Uterus (tissue), 3 donors: ENCODE measurements at regions not wholly inside any gene's neighbourhood (a gene's known extent, or its start where the extent isn't known, plus 50 kb on each side); places are given as distances from the start of the nearest gene placed in this dataset.

Experiments
- DNase-seq, 2 donors: peaks; one replicate each; pipeline ENCODE4 v3.0.0-alpha.2; 2019 to 2020
- H3K27ac ChIP-seq, 2 donors: fragments of 200-600 bp; sonication (generic); 1 replicate in 1 of 2; 2 replicates in 1 of 2; pipeline ENCODE4 v1.5.1; 2016 to 2018
- H3K27me3 ChIP-seq, 2 donors: fragments of 200-600 bp; sonication (generic); one replicate each; pipeline ENCODE4 v1.5.1; 2018 to 2019; ENCODE audit warnings: control low read depth in 1 of 2
- H3K36me3 ChIP-seq, 2 donors: fragments of 200-600 bp; sonication (generic); one replicate each; pipeline ENCODE4 v1.5.1; 2019; ENCODE audit warnings: control low read depth in 1 of 2
- H3K4me1 ChIP-seq, 2 donors: fragments of 200-600 bp; sonication (generic); one replicate each; pipeline ENCODE4 v1.5.1; 2018 to 2019; ENCODE audit warnings: control low read depth in 1 of 2
- H3K4me3 ChIP-seq, 2 donors: fragments of 200-600 bp; sonication (generic); 1 replicate in 1 of 2; 2 replicates in 1 of 2; pipeline ENCODE4 v1.5.1; 2018 to 2019; ENCODE audit warnings: mild to moderate bottlenecking in 1 of 2
- H3K9me3 ChIP-seq, 2 donors: fragments of 200-600 bp; sonication (generic); one replicate each; pipeline ENCODE4 v1.5.1; 2019; ENCODE audit warnings: control low read depth in 1 of 2
- POLR2A ChIP-seq, 2 donors: fragments of 450-650 bp; IDR thresholded peaks; one replicate each; pipeline ENCODE4 v1.6.1; 2016; ENCODE audit warnings: antibody characterized with exemption in 2 of 2, mild to moderate bottlenecking in 1 of 2, moderate library complexity in 1 of 2
- intact Hi-C: fragments of 100-400 bp; cut with DNase I; formaldehyde crosslinking; loops from one replicate; pipeline ENCODE4 v1.15.1; 2023; ENCODE audit warnings: low total_unique reads
- TF ChIP-seq, protein P1 (sequence below), 4 experiments: fragments of 200-600 bp in 2 of 4; fragments of 450-650 bp in 2 of 4; sonication (generic) in 2 of 4; IDR thresholded peaks; one replicate each; pipeline ENCODE4 v1.5.1; 2016 to 2019; ENCODE audit warnings: antibody characterized with exemption in 4 of 4, mild to moderate bottlenecking in 2 of 4, moderate library complexity in 1 of 4
- donor health status: DM: yes; HTN: yes; CAD: no.

DNA sequence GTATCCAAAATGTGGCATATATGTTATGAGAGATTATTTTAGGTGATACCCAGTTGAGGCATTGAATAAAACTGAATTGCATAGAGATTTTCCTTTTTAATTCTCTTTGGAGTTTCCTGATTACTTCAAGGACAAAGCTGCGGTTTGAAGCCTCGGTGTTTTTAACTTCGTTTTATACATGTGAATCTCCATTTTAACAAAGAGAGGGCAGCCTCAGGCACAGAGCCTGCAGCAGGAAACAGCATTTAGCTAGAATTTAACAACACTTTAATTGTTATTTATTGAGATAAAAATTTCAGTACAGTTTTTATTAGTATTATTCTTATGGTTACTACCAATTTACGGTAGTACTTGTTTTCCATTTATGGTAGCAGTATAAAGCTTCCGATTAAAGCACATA is 114.0 kb downstream of the KIF4B start:
- TF ChIP-seq, protein P1, sequence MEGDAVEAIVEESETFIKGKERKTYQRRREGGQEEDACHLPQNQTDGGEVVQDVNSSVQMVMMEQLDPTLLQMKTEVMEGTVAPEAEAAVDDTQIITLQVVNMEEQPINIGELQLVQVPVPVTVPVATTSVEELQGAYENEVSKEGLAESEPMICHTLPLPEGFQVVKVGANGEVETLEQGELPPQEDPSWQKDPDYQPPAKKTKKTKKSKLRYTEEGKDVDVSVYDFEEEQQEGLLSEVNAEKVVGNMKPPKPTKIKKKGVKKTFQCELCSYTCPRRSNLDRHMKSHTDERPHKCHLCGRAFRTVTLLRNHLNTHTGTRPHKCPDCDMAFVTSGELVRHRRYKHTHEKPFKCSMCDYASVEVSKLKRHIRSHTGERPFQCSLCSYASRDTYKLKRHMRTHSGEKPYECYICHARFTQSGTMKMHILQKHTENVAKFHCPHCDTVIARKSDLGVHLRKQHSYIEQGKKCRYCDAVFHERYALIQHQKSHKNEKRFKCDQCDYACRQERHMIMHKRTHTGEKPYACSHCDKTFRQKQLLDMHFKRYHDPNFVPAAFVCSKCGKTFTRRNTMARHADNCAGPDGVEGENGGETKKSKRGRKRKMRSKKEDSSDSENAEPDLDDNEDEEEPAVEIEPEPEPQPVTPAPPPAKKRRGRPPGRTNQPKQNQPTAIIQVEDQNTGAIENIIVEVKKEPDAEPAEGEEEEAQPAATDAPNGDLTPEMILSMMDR (IDR thresholded peaks at IDR 0.05): no peak
- no peak for TF ChIP-seq POLR2A (IDR thresholded peaks at IDR 0.05)
- Histone ChIP-seq H3K9me3 (no peaks in the 10 kb centered on the region), H3K27me3 (no peaks in the 10 kb centered on the region), H3K4me1 (no peaks in the 10 kb centered on the region), H3K4me3 (no peak overlapping the region), H3K36me3 (no peaks in the 10 kb centered on the region), H3K27ac (no peak overlapping the region)
- intact Hi-C loops: no loop called here
- DNase-seq: no peak

DNA sequence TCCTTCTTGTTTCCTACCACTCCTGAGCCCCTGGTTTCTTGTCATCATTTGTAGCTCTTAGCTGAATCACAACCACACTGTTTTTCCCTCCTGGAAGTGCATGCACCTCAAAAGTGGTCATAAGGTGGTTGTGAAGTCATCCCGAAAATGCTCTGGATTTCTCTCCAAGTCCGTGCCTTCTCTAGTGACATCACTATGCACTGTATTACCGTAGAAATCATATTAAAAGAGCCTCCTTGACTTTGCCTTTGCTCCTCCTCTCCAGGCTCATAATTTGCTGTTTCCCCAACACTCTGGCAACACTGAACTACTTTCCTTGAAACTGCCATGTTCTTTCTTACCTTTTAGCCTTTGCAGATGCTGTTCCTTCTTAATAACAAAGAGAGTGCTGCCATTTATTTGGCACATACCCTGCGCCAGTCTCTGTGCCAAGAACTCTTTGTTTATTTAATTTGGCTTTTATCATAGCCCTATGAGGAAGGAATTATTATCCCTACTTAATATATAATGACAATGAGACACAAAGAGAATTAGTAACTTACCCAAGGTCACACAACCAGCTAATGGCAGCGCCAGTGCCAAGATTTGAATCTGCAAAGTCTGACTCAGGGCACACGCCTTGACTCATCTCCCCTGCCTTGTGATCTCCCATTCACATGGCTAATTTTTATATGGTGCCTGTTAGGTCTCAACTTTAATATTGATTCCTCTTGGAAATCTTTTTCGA is 115.4 kb downstream of the KIF4B start:
- H3K36me3 ChIP-seq: no peaks in the 10 kb centered on the region
- no peak overlapping the region for H3K4me3 ChIP-seq
- no peak for DNase-seq
- intact Hi-C loops: no loop called here
- no peaks in the 10 kb centered on the region for H3K4me1 ChIP-seq
- no peaks in the 10 kb centered on the region for H3K9me3 ChIP-seq
- no peak overlapping the region for H3K27ac ChIP-seq
- TF ChIP-seq, protein P1 (IDR thresholded peaks at IDR 0.05): no peak
- no peak for TF ChIP-seq POLR2A (IDR thresholded peaks at IDR 0.05)
- no peaks in the 10 kb centered on the region for H3K27me3 ChIP-seq

DNA sequence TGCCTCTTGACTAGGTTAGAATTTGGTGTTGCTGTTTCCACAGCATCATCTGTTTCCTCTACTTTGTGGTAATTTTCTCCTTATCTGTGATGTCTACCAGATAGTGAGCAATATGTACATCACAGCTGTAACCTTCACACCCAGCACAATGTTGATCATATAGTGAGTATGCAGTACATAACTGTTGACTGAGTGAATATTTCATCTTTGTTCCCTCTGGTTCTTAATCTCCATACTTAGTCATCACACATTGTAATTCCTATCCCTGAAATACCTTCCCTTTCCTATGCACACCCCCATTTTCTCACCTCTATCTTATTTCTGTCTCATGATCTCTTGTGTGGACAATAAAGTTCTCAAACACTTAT is 115.9 kb downstream of the KIF4B start:
- no peak overlapping the region for H3K4me3 ChIP-seq
- H3K27me3 ChIP-seq: no peaks in the 10 kb centered on the region
- intact Hi-C loops: no loop called here
- no peaks in the 10 kb centered on the region for H3K9me3 ChIP-seq
- TF ChIP-seq, protein P1 (IDR thresholded peaks at IDR 0.05): no peak
- no peak for TF ChIP-seq POLR2A (IDR thresholded peaks at IDR 0.05)
- H3K4me1 ChIP-seq: no peaks in the 10 kb centered on the region
- H3K36me3 ChIP-seq: no peaks in the 10 kb centered on the region
- no peak for DNase-seq
- no peak overlapping the region for H3K27ac ChIP-seq

DNA sequence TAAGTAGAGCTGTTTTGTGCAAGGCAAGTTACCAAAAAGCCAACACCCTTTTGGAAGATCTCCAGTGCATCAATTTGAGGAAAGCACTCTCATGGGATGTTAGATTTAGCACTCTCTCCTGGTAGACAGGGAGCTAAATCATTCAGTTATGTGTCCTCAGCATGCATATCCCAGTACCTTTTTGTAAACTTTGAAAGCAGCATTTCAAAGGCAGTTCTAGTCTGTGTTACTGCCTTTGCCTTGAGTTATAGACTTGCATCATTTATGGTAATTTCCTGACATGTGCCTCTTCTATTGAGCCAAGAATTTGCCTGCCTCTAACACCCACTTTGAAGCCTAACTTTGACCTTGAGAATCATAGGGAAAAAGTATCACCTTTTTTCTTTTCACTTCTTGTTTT is 120.6 kb downstream of the KIF4B start:
- Histone ChIP-seq H3K9me3 (no peaks in the 10 kb centered on the region), H3K27ac (no peak overlapping the region), H3K4me1 (no peaks in the 10 kb centered on the region), H3K27me3 (no peaks in the 10 kb centered on the region), H3K36me3 (no peaks in the 10 kb centered on the region), H3K4me3 (no peak overlapping the region)
- no peak for DNase-seq
- intact Hi-C loops: no loop called here
- TF ChIP-seq POLR2A (IDR thresholded peaks at IDR 0.05): no peak
- TF ChIP-seq, protein P1 (IDR thresholded peaks at IDR 0.05): no peak

DNA sequence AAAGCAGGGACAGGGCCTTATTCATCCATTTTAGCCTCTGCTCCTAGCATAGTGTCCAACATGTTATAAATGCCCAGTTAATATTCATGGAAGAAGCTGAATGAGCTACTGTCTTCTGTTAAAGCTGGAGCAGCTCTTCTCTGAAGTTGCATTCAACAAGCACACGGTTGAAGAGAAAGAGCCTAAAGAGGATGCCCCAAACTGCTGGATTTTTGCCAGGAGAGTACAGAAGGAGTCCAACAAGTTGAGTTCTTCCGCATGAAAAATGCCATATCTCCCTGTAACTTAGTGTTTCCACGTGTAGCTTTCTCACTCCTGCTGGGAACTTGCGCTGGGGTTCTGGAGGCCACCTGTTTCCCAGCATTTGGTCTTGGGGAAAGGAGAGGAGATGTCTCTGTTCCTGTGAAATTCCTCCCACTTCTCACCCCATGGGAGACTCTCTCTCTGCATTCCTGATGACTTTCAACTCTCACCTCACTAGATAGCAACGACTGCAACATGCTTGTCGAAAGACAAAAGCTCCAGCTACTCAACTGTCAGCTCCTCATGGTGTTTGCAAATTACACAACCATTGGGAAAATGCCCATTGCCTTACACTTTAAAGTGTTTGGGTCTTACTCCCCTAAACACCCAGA is 122.8 kb downstream of the KIF4B start:
- DNase-seq: no peak
- H3K36me3 ChIP-seq: no peaks in the 10 kb centered on the region
- no peaks in the 10 kb centered on the region for H3K4me1 ChIP-seq
- H3K4me3 ChIP-seq: no peak overlapping the region
- H3K9me3 ChIP-seq: no peaks in the 10 kb centered on the region
- no peaks in the 10 kb centered on the region for H3K27me3 ChIP-seq
- H3K27ac ChIP-seq: no peak overlapping the region
- TF ChIP-seq POLR2A (IDR thresholded peaks at IDR 0.05): no peak
- TF ChIP-seq, protein P1 (IDR thresholded peaks at IDR 0.05): no peak
- intact Hi-C loops: no loop called here
